AG08396 (cell line): ENCODE measurements at regions not wholly inside any gene's neighbourhood (a gene's known extent, or its start where the extent isn't known, plus 50 kb on each side); places are given as distances from the start of the nearest gene placed in this dataset.
"Not testable (repeated sequence)": the region's sequence is repeated elsewhere in the genome, so short reads cannot be mapped to it uniquely, and the experiment has no call there.

Experiments used
- DNase-seq: peaks from one replicate; pipeline ENCODE4 v3.0.0; 2012; ENCODE audit warnings: low spot score, mixed read lengths

GRCh38 chr21:14613486-14614224, 67.5 kb upstream of the SAMSN1 start:
- DNase-seq, result no peak

- DNase-seq, result not testable (repeated sequence)
Measured at GRCh38 chr21:14610119-14610518, 64.0 kb upstream of the SAMSN1 start.

GRCh38 chr21:14609274-14609673, 63.2 kb upstream of the SAMSN1 start:
- no peak for DNase-seq

- no peak for DNase-seq
Measured at GRCh38 chr21:14607262-14607661, 61.1 kb upstream of the SAMSN1 start.

GRCh38 chr21:14603202-14603601, 57.1 kb upstream of the SAMSN1 start:
- DNase-seq, result peak; percentile 1

GRCh38 chr21:14602382-14602958, 56.4 kb upstream of the SAMSN1 start:
- DNase-seq, result no peak

GRCh38 chr21:14600569-14601297, 54.6 kb upstream of the SAMSN1 start:
- no peak for DNase-seq

- no peak for DNase-seq
Measured at GRCh38 chr21:14598065-14598464, 52.0 kb upstream of the SAMSN1 start.
